Neuronal stem cell (in vitro differentiated cells): ENCODE measurements at regions not wholly inside any gene's neighbourhood (a gene's known extent, or its start where the extent isn't known, plus 50 kb on each side); places are given as distances from the start of the nearest gene placed in this dataset.

Experiments
- DNase-seq: peaks from one replicate; pipeline ENCODE4 v3.0.0-alpha.2; 2013; ENCODE audit warnings: low spot score
- H2AFZ ChIP-seq: one replicate; pipeline ENCODE4 v1.6.1; 2013; ENCODE audit warnings: mild to moderate bottlenecking, low read length, inconsistent platforms
- H2AK5ac ChIP-seq: 2 replicates; pipeline ENCODE4 v1.6.1; 2013; ENCODE audit warnings: low read depth, mild to moderate bottlenecking, inconsistent platforms, low read length, moderate library complexity, mixed read lengths
- H2BK120ac ChIP-seq: 2 replicates; pipeline ENCODE4 v1.6.1; 2013; ENCODE audit warnings: low read depth, mild to moderate bottlenecking, inconsistent platforms, low read length, moderate library complexity, mixed read lengths
- H2BK12ac ChIP-seq: one replicate; pipeline ENCODE4 v1.6.1; 2013; ENCODE audit warnings: low read length, inconsistent platforms
- H2BK15ac ChIP-seq: 2 replicates; pipeline ENCODE4 v1.6.1; 2013; ENCODE audit warnings: mild to moderate bottlenecking, low read length, inconsistent platforms, mixed read lengths
- H2BK5ac ChIP-seq: one replicate; pipeline ENCODE4 v1.6.1; 2013; ENCODE audit warnings: inconsistent platforms, mild to moderate bottlenecking, low read length, moderate library complexity
- H3K14ac ChIP-seq: one replicate; pipeline ENCODE4 v1.6.1; 2013; ENCODE audit warnings: low read length, inconsistent platforms
- H3K18ac ChIP-seq: 2 replicates; pipeline ENCODE4 v1.6.1; 2013; ENCODE audit warnings: low read length, inconsistent platforms
- H3K23ac ChIP-seq: 2 replicates; pipeline ENCODE4 v1.6.1; 2013; ENCODE audit warnings: low read depth, mild to moderate bottlenecking, mixed read lengths, low read length, inconsistent platforms; ENCODE audit not compliant: poor library complexity
- H3K27ac ChIP-seq: replicated peaks from 3 replicates; pipeline ENCODE4 v1.5.1; 2013; ENCODE audit warnings: low read length, inconsistent platforms
- H3K27me3 ChIP-seq, 3 experiments: 2 replicates each; pipeline ENCODE4 v1.6.1; 2013; ENCODE audit warnings: low read length in 3 of 3, mild to moderate bottlenecking in 2 of 3, inconsistent platforms in 1 of 3, low read depth in 1 of 3, mixed read lengths in 1 of 3, moderate library complexity in 1 of 3; ENCODE audit not compliant: control insufficient read depth in 3 of 3, insufficient read depth in 3 of 3
- H3K36me3 ChIP-seq, 2 donors: replicated peaks in 1 of 2; 2 replicates each; pipeline ENCODE4 v1.6.1; 2013; ENCODE audit warnings: low read length in 2 of 2; ENCODE audit not compliant: control insufficient read depth in 2 of 2, insufficient read depth in 2 of 2
- H3K4ac ChIP-seq: 2 replicates; pipeline ENCODE4 v1.6.1; 2013; ENCODE audit warnings: inconsistent platforms, mild to moderate bottlenecking, low read length, moderate library complexity
- H3K4me1 ChIP-seq, 2 donors: 1 replicate in 1 of 2; 2 replicates in 1 of 2; pipeline ENCODE4 v1.6.1; 2013; ENCODE audit warnings: low read length in 2 of 2, low read depth in 1 of 2; ENCODE audit not compliant: control insufficient read depth in 2 of 2, insufficient read depth in 1 of 2
- H3K4me2 ChIP-seq: one replicate; pipeline ENCODE4 v1.6.1; 2013; ENCODE audit warnings: mild to moderate bottlenecking, low read length, inconsistent platforms; ENCODE audit not compliant: insufficient read depth, poor library complexity, severe bottlenecking
- H3K4me3 ChIP-seq, 2 donors: 2 replicates each; pipeline ENCODE4 v1.5.1; 2013; ENCODE audit warnings: low read length in 2 of 2, mild to moderate bottlenecking in 2 of 2, inconsistent platforms in 1 of 2, moderate library complexity in 1 of 2
- H3K79me1 ChIP-seq: one replicate; pipeline ENCODE4 v1.6.1; 2013; ENCODE audit warnings: low read depth, mild to moderate bottlenecking, inconsistent platforms, low read length, moderate library complexity
- H3K9ac ChIP-seq: one replicate; pipeline ENCODE4 v1.6.1; 2013; ENCODE audit warnings: mild to moderate bottlenecking, low read depth, low read length, inconsistent platforms; ENCODE audit not compliant: poor library complexity
- H3K9me3 ChIP-seq, 2 donors: replicated peaks in 1 of 2; 2 replicates each; pipeline versions ENCODE3 to v1.6.1; 2013; ENCODE audit warnings: low read length in 2 of 2, mild to moderate bottlenecking in 2 of 2, inconsistent platforms in 1 of 2, low read depth in 1 of 2, mixed read lengths in 1 of 2, moderate library complexity in 1 of 2; ENCODE audit not compliant: control insufficient read depth in 2 of 2, insufficient read depth in 1 of 2
- H4K8ac ChIP-seq: one replicate; pipeline ENCODE4 v1.6.1; 2013; ENCODE audit warnings: low read depth, mild to moderate bottlenecking, inconsistent platforms, low read length, moderate library complexity
- H4K91ac ChIP-seq: one replicate; pipeline ENCODE4 v1.6.1; 2013; ENCODE audit warnings: low read length, low read depth, mild to moderate bottlenecking, inconsistent platforms; ENCODE audit not compliant: poor library complexity
- WGBS, 2 donors: extraction: QIAGEN DNeasy Blood & Tissue Kit; methylation state at CpG; one replicate each; pipeline ENCODE4 v1.1.7; 2013; ENCODE audit warnings: missing lambda C conversion rate in 2 of 2, mixed read lengths in 1 of 2; ENCODE audit not compliant: insufficient read length in 2 of 2, insufficient replicate concordance in 1 of 2; ENCODE audit errors: extremely low coverage in 2 of 2; 5-methylcytosine and 5-hydroxymethylcytosine counted together

DNA sequence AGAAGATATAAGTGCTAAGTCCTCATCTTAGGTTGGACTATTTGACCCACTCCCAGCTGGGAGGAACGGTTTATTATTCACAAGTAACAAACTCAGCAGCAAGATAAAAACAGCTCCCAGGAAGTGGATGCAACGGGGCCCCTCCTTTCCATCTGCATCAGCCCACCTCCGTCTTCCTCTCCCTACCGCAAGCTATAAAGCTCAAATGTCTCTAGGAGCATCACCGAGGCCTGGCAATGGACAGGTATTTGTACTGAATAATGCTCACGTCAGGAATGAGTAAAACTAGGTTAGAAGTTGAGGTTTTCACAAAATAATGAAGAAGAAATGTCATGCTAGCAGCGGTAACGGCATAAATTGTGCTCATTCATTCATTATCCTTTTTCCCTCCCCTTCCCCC, 408.7 kb upstream of the PSMD7 start:
- H3K18ac ChIP-seq: no peak overlapping the region
- no peak overlapping the region for H3K23ac ChIP-seq
- no peak overlapping the region for H3K27ac ChIP-seq
- no peaks in the 10 kb centered on the region for H3K79me1 ChIP-seq
- no peak overlapping the region for H4K91ac ChIP-seq
- H3K4me1 ChIP-seq: peaks cover 3 to 31% of the 10 kb centered on the region in 2 donors
- no peak overlapping the region for H2BK15ac ChIP-seq
- no peak overlapping the region for H3K4ac ChIP-seq
- H3K14ac ChIP-seq: no peak overlapping the region
- no peak overlapping the region for H2BK12ac ChIP-seq
- peak overlapping the region; percentile 7 for H2AFZ ChIP-seq
- no peak overlapping the region for H4K8ac ChIP-seq
- H3K27me3 ChIP-seq: no peaks in the 10 kb centered on the region
- no peaks in the 10 kb centered on the region for H3K36me3 ChIP-seq
- H2BK5ac ChIP-seq: no peak overlapping the region
- H3K4me3 ChIP-seq: no peak overlapping the region
- H3K9me3 ChIP-seq: no peaks in the 10 kb centered on the region
- WGBS, 2 donors: no CpG with 5 or more reads among the region's 8 CpGs
- no peak overlapping the region for H3K9ac ChIP-seq
- no peak for DNase-seq
- H2AK5ac ChIP-seq: no peak overlapping the region
- no peak overlapping the region for H2BK120ac ChIP-seq
- no peak overlapping the region for H3K4me2 ChIP-seq

DNA sequence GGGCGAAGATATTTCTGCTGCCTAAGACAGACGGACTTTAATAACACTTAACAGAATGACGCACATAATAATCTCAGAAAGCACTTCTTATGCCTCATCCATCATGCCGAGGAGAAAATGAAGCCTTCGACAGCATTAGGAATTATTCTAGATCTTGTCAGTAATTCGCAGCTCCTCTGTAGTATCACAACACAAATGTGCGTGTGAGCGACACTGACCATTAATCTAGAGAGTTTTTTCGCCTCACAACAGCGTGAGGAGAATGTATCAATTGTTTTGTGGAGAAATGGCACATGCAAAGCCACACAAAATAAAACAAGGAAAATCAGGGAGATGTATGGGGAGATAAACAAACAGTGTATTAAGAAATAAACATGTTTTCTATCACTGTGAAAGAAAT, 410.2 kb upstream of the PSMD7 start:
- Histone ChIP-seq H3K4ac (no peak overlapping the region), H4K8ac (no peak overlapping the region), H3K23ac (no peak overlapping the region), H3K27ac (no peak overlapping the region), H2AK5ac (no peak overlapping the region), H2BK120ac (no peak overlapping the region), H2AFZ (no peak overlapping the region), H3K36me3 (no peaks in the 10 kb centered on the region), H3K14ac (no peak overlapping the region), H3K9ac (no peak overlapping the region), H3K4me3 (no peak overlapping the region), H2BK12ac (no peak overlapping the region), H3K27me3 (no peaks in the 10 kb centered on the region), H3K4me1 (peaks cover 3 to 32% of the 10 kb centered on the region in 2 donors), H3K9me3 (no peaks in the 10 kb centered on the region), H2BK15ac (no peak overlapping the region), H3K18ac (no peak overlapping the region), H3K4me2 (no peak overlapping the region), H2BK5ac (no peak overlapping the region), H3K79me1 (no peaks in the 10 kb centered on the region), H4K91ac (no peak overlapping the region)
- WGBS, 2 donors: no CpG with 5 or more reads among the region's 10 CpGs
- DNase-seq: no peak

DNA sequence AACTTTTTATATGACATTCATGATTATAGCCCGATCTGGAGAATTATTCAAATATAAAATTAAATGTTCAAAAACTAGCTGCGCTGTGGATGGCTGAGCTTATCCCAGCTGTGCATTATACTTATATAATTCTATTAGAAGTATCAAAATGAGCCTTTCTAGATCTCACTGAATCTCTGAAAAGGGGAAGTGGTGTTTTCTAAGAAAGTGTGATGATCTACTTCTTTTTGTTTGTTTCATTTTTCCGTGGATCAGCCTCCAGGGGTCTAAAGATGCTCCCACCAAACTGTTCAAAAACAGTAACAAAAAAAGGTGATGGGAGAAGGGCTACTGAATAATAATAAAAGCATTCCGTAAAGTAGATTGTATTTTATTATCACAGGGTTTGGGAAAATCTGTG, 411.3 kb upstream of the PSMD7 start:
- Histone ChIP-seq H4K8ac (no peak overlapping the region), H3K27me3 (no peaks in the 10 kb centered on the region), H3K79me1 (no peaks in the 10 kb centered on the region), H3K9ac (no peak overlapping the region), H3K4ac (no peak overlapping the region), H3K4me1 (peaks cover 0 to 32% of the 10 kb centered on the region in 2 donors), H4K91ac (no peak overlapping the region), H3K27ac (no peak overlapping the region), H2AK5ac (no peak overlapping the region), H2AFZ (no peak overlapping the region), H3K9me3 (no peaks in the 10 kb centered on the region), H2BK12ac (no peak overlapping the region), H3K14ac (no peak overlapping the region), H3K36me3 (no peaks in the 10 kb centered on the region), H3K4me2 (no peak overlapping the region), H3K4me3 (no peak overlapping the region), H2BK5ac (no peak overlapping the region), H2BK120ac (no peak overlapping the region), H2BK15ac (no peak overlapping the region), H3K23ac (no peak overlapping the region), H3K18ac (no peak overlapping the region)
- WGBS, 2 donors: no CpG with 5 or more reads among the region's 4 CpGs
- DNase-seq: no peak

DNA sequence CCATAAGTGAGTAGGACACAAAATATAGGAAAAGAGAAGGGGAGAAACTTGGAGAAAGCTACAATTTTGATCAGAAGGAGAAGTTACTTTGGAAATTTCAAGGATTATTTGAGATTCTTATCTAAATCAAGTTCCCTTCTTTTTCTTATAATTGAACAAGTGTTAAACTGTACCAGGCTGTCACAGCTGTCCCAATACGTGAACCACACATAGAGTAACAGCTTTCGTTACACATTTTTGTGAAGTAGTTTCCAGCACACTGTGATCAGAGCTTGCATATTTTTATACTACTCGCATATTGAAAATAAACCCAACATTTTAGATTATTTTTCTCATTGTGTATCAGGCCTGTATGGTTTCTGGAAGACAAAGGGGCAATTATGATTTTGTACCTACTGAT, 412.8 kb upstream of the PSMD7 start:
- no peak for DNase-seq
- H3K4me2 ChIP-seq: no peak overlapping the region
- H2BK15ac ChIP-seq: no peak overlapping the region
- H3K4me3 ChIP-seq: no peak overlapping the region
- no peak overlapping the region for H2AK5ac ChIP-seq
- no CpG with 5 or more reads among the region's 3 CpGs for WGBS, 2 donors
- H3K4me1 ChIP-seq: peaks cover 2 to 32% of the 10 kb centered on the region in 2 donors
- no peak overlapping the region for H3K4ac ChIP-seq
- no peak overlapping the region for H2BK120ac ChIP-seq
- H2BK5ac ChIP-seq: no peak overlapping the region
- no peaks in the 10 kb centered on the region for H3K79me1 ChIP-seq
- no peak overlapping the region for H2AFZ ChIP-seq
- H4K8ac ChIP-seq: no peak overlapping the region
- no peaks in the 10 kb centered on the region for H3K9me3 ChIP-seq
- H4K91ac ChIP-seq: no peak overlapping the region
- H3K36me3 ChIP-seq: no peaks in the 10 kb centered on the region
- no peak overlapping the region for H3K23ac ChIP-seq
- no peak overlapping the region for H2BK12ac ChIP-seq
- no peaks in the 10 kb centered on the region for H3K27me3 ChIP-seq
- H3K27ac ChIP-seq: no peak overlapping the region
- H3K18ac ChIP-seq: no peak overlapping the region
- H3K9ac ChIP-seq: no peak overlapping the region
- H3K14ac ChIP-seq: no peak overlapping the region
